Mucosa of stomach (tissue), 1 donor: ENCODE measurements at regions not wholly inside any gene's neighbourhood (a gene's known extent, or its start where the extent isn't known, plus 50 kb on each side); places are given as distances from the start of the nearest gene placed in this dataset.

Experiments used
- H3K27me3 ChIP-seq: one replicate; pipeline ENCODE4 v1.7.0; 2013; ENCODE audit warnings: mild to moderate bottlenecking, low read length; ENCODE audit not compliant: control insufficient read depth, insufficient read depth
- H3K36me3 ChIP-seq: one replicate; pipeline ENCODE4 v1.7.0; 2013; ENCODE audit warnings: low read length; ENCODE audit not compliant: control insufficient read depth, insufficient read depth
- H3K4me1 ChIP-seq: one replicate; pipeline ENCODE4 v1.7.0; 2013; ENCODE audit warnings: mild to moderate bottlenecking, low read length; ENCODE audit not compliant: control insufficient read depth, insufficient read depth
- H3K4me3 ChIP-seq: one replicate; pipeline ENCODE4 v1.7.0; 2013; ENCODE audit warnings: low read length
- H3K9ac ChIP-seq: one replicate; pipeline ENCODE4 v1.7.0; 2013; ENCODE audit warnings: mild to moderate bottlenecking, low read length, moderate library complexity
- H3K9me3 ChIP-seq: one replicate; pipeline ENCODE4 v1.7.0; 2013; ENCODE audit warnings: mild to moderate bottlenecking, low read length, moderate library complexity; ENCODE audit not compliant: control insufficient read depth
- donor health status: Pancreatic carcinoma.

DNA sequence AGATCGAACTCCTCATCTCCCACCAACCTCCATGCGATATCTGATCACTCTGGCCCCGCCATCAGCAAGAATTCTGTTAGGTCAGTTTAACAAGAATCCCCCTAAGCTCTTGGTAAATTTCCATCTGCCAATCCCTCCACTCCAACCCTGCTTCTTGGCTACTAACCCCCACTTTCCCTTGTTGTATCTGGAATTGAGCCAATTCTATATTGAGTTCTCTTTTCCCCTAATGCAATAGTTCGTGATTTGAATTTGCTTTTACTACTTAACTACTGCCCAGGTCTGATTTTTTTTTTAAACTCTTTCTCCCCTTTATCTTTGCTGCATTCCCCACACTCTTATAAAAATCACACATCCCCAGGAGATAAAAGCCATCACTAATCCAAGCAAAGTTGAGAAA lies 159.3 kb upstream of the STK17B start:
- peaks cover 13% of the 10 kb centered on the region for H3K4me1 ChIP-seq
- H3K9me3 ChIP-seq, result no peaks in the 10 kb centered on the region
- no peaks in the 10 kb centered on the region for H3K27me3 ChIP-seq
- H3K4me3 ChIP-seq, result no peak overlapping the region
- no peaks in the 10 kb centered on the region for H3K36me3 ChIP-seq
- no peak overlapping the region for H3K9ac ChIP-seq

DNA sequence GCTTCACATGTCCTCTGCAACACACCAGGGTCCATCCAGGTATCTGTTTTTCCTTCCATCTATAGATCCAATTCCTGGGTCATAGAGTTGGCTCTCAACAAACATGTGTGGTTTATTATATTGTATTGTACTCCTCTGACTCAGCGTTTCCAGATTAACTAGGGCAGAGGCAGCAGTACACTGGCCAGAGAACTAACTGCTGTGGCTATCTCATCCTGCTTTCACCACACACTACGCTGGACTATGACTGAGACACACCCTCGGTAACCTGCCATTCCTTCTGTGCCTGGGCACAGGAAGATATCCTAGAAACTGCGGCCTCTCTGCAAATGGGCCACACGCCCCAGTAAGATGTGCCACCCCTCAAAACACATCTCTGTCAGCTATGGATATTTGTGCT lies 159.8 kb upstream of the STK17B start:
- Histone ChIP-seq H3K9me3 (no peaks in the 10 kb centered on the region), H3K9ac (no peak overlapping the region), H3K36me3 (no peaks in the 10 kb centered on the region), H3K4me1 (peaks cover 13% of the 10 kb centered on the region), H3K4me3 (no peak overlapping the region), H3K27me3 (no peaks in the 10 kb centered on the region)

DNA sequence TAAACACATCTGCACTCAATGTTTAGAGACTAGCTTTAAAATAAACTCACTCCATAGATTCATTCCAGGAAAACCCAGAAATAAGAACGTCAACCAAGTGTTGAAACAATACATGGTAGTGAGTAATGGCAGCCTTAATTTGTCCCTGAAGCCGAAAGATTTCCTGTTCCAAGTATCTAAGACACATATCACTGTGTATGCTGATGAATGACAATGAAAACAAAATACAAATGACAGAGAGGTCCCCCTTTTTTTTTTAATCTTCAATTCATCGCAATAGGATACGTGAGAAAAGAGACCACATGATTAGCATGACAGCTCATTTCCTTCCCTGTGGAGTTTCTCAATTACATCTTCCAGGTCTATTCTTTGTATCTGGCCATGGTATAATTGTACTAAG lies 160.5 kb upstream of the STK17B start:
- no peaks in the 10 kb centered on the region for H3K9me3 ChIP-seq
- H3K27me3 ChIP-seq, result no peaks in the 10 kb centered on the region
- H3K4me3 ChIP-seq, result no peak overlapping the region
- no peaks in the 10 kb centered on the region for H3K36me3 ChIP-seq
- H3K4me1 ChIP-seq, result peaks cover 13% of the 10 kb centered on the region
- H3K9ac ChIP-seq, result no peak overlapping the region

DNA sequence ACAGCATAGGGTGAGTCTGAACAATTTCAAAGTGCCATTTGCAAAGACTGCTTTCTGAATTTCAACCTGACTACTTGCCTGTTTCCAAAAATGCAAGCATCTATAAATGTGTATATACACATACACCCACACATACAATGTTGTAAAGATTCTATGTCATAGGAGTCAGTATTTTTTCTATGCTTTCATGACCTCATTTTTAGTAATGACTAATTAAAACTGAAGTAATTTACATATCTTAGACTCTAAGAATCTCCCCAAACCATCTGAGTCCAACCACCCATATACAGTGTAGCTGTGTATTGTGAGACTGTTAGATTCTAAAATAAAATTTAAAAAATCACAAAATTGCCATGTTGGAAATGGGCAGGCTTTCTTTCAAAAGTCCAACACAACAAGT lies 162.0 kb upstream of the STK17B start:
- peaks cover 13% of the 10 kb centered on the region for H3K4me1 ChIP-seq
- H3K4me3 ChIP-seq, result no peak overlapping the region
- H3K36me3 ChIP-seq, result no peaks in the 10 kb centered on the region

DNA sequence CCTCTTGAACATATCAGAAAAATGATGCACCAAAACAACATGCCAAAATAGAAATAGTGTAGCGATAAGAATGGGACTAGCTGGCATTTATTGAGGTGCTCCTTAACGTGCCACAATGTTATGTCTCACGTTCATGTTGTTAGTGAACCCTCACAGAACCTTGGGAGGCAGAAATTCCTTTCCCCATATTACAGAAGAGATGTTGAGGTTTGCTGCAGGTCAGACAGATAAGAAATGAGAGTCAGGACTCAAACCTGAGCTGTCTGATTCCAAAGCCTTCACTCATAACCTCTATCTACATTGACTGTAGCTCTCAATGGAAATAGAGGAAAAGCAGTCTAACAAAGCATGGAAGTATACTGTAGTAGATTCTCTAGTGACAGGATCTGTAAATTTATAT lies 163.3 kb upstream of the STK17B start:
- Histone ChIP-seq H3K9me3 (no peaks in the 10 kb centered on the region), H3K27me3 (no peaks in the 10 kb centered on the region), H3K4me1 (peaks cover 13% of the 10 kb centered on the region), H3K9ac (no peak overlapping the region), H3K4me3 (no peak overlapping the region), H3K36me3 (no peaks in the 10 kb centered on the region)

More for the DNA sequence above, 162.0 kb upstream of the STK17B start:
- no peak overlapping the region for H3K9ac ChIP-seq
- H3K9me3 ChIP-seq, result no peaks in the 10 kb centered on the region
- H3K27me3 ChIP-seq, result no peaks in the 10 kb centered on the region

DNA sequence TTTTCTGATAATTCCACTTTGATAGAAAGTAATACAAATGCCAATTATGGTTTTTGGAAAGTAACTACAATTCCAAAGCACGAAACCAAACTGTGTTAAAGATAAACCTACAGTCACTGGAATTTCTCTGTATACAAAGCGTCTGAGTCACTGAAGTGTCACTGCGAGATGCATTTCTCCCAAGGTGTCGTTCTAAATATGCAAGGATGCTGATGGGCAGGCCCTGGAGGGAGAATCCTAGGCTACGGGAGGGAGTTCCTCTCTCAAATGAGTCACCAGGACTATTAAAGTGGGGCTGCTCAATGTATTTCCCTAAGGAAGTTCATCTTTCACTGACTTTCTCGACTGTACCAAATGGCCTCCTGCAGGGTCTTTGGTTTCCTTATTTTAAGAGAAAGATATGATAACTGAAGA lies 163.8 kb upstream of the STK17B start:
- Histone ChIP-seq H3K9me3 (no peaks in the 10 kb centered on the region), H3K4me3 (no peak overlapping the region), H3K9ac (no peak overlapping the region), H3K27me3 (no peaks in the 10 kb centered on the region), H3K36me3 (no peaks in the 10 kb centered on the region), H3K4me1 (peaks cover 13% of the 10 kb centered on the region)

DNA sequence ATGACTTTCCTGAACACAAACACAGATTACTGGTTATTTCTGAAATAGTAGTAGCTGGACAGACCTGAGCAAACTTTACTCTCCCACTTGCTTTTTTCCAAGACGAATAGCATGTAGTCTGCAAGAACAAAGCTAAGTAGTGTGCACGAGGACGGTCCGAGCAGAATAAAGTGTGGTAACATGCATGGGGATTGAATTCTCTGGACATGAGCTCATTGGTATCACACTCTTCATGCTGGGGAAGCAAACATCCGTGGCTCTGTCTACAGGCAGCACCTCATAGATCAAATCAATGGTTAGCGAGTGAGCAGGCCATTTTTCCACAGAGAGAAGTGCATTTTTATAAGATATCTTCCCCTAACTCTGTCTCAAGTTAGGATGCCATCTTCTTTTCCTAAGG lies 164.8 kb upstream of the STK17B start:
- no peak overlapping the region for H3K4me3 ChIP-seq
- H3K4me1 ChIP-seq, result peaks cover 5% of the 10 kb centered on the region
- H3K9ac ChIP-seq, result no peak overlapping the region
- H3K9me3 ChIP-seq, result no peaks in the 10 kb centered on the region
- H3K27me3 ChIP-seq, result no peaks in the 10 kb centered on the region
- no peaks in the 10 kb centered on the region for H3K36me3 ChIP-seq

DNA sequence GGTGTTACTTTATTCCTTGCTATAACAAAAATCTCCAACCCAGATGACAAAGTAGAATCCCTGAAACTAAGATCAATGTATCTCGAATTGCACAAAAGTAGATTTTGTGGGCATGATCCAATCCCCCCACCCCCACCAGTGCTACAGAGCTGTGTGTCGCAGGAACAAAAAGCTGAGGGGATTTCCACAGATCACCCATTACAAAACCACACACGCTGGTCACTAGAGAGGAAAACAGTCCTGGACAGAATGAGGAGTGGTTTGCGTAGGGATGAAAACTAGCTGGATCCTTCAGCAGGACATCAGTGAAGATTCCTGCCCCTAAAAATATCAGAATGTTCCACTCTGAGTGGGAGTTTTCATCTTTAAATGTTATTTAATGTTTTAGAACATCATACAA lies 165.3 kb upstream of the STK17B start:
- Histone ChIP-seq H3K36me3 (no peaks in the 10 kb centered on the region), H3K4me3 (no peak overlapping the region), H3K9me3 (no peaks in the 10 kb centered on the region), H3K9ac (no peak overlapping the region), H3K4me1 (peaks cover under 1% of the 10 kb centered on the region), H3K27me3 (no peaks in the 10 kb centered on the region)

DNA sequence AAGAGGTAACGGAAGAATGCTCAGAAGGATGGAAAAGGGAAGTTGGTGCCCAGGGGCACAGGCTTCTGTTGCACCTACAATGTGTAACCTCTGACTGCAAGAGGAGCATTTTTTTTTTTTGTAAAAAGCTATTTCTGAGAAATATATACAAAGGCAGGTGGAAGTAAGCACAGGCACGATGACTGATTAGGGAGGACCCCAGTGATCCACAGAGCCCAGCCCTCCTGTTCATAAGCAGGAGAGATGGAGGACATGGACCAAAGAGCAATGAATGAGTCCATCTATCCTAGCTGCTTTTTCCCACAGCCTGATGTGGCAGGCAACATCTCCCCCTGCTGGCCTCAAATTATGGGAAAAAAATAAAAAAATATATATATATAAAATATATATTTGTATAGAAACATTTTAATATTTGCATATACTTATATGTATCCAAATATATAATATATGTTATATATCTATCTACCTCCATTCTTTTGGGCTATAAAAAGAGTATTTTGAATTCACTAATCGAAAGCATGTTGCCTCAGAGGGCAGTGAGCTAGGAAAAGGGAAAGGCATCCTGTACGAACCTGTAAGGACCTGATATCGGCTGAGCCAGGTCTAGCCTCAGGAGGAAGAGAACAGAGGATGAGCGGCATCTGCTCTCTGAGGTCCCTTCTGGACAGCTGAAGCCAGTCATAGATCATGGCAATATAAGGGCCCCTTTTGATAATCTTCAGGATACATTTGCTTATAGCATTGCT lies 166.0 kb upstream of the STK17B start:
- H3K27me3 ChIP-seq, result no peaks in the 10 kb centered on the region
- H3K9ac ChIP-seq, result no peak overlapping the region
- H3K4me1 ChIP-seq, result no peaks in the 10 kb centered on the region
- no peaks in the 10 kb centered on the region for H3K36me3 ChIP-seq
- H3K4me3 ChIP-seq, result no peak overlapping the region
- H3K9me3 ChIP-seq, result no peaks in the 10 kb centered on the region

DNA sequence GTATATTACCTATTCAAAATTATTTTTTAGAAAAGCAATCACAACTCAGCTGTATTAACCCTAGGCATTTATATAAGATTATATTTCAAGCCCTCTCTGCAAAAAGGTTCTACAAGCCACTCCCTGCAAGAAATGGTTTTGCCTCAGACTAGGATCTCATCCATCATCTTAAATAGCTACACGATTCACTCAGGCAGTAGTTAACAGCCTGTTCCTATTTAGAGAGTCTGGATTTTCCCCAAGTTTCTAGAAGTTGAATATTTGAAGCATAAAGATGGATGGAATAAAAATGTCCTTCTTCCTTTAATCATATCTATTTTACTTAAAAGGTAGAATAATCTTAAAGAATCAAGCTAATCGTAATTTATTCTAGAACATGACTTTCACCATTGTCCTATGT lies 167.1 kb upstream of the STK17B start:
- no peak overlapping the region for H3K9ac ChIP-seq
- no peaks in the 10 kb centered on the region for H3K36me3 ChIP-seq
- H3K27me3 ChIP-seq, result no peaks in the 10 kb centered on the region
- H3K9me3 ChIP-seq, result no peaks in the 10 kb centered on the region
- no peaks in the 10 kb centered on the region for H3K4me1 ChIP-seq
- H3K4me3 ChIP-seq, result no peak overlapping the region

DNA sequence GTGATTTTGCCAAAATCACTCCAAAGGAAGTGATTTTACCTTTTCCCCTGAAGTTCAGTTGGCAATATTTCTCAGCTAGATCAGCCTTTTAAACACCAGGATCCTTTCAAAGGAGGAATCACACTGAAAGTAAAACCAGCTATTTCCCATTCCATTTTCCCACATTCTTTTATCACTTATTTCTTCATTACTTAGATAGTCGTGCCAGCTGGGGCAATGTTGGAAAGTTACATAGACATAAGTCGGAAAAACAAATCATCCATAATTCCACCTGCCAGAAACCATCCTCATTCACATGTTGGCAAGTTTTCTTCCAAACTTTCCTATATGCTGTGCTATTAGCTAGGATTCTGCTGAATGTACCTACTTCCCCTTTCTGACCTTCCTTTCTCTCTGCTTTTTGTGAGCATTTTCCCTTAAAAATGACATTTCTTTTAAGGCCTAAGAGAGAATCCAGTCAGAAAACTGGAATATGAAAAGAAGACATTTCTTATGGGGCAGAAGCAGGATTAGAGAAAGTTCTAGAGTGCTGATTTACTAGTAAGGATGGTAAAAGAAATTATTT lies 170.0 kb upstream of the STK17B start:
- Histone ChIP-seq H3K9me3 (no peaks in the 10 kb centered on the region), H3K9ac (no peak overlapping the region), H3K4me1 (no peaks in the 10 kb centered on the region), H3K27me3 (no peaks in the 10 kb centered on the region), H3K4me3 (no peak overlapping the region), H3K36me3 (no peaks in the 10 kb centered on the region)

DNA sequence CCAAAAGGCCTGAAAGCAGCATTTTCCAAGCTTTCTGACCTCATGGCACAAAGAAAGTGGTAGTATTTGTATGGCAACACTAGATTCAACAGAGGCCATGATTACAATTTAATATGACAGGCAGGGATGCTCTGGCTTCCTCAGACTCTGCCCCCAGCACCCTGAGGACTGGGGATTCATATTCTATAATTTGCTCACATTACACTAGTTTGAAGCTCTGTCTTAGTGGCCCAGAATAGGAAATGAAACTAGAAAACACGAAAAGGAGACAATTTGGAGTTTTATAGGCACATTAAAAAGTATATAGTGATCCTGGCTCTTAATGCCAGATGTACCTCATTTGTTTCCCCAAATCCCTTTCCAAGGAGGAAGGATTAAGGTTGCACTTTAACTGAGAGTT lies 173.0 kb upstream of the STK17B start:
- H3K9me3 ChIP-seq, result no peaks in the 10 kb centered on the region
- no peak overlapping the region for H3K4me3 ChIP-seq
- no peaks in the 10 kb centered on the region for H3K27me3 ChIP-seq
- H3K36me3 ChIP-seq, result no peaks in the 10 kb centered on the region
- no peak overlapping the region for H3K9ac ChIP-seq
- H3K4me1 ChIP-seq, result no peaks in the 10 kb centered on the region
